Astrocyte (in vitro differentiated cells and primary cell): ENCODE measurements at regions not wholly inside any gene's neighbourhood (a gene's known extent, or its start where the extent isn't known, plus 50 kb on each side); places are given as distances from the start of the nearest gene placed in this dataset.

Experiments used
- DNase-seq: peaks from one replicate; pipeline ENCODE4 v3.0.0-alpha.2; 2010; ENCODE audit warnings: low read depth
- FAIRE-seq: peaks from 2 replicates; lab custom pipeline; 2011; peaks lifted over from hg19 to GRCh38; lab: Jason Lieb, UNC
- H2AFZ ChIP-seq: 2 replicates; pipeline ENCODE4 v1.6.0; 2012; ENCODE audit warnings: low read depth, low read length, inconsistent platforms
- H3K27ac ChIP-seq: 2 replicates; pipeline ENCODE4 v1.5.1; 2011; ENCODE audit warnings: low read depth, low read length, inconsistent platforms
- H3K27me3 ChIP-seq: 2 replicates; pipeline ENCODE4 v1.6.0; 2011; ENCODE audit warnings: low read length, inconsistent platforms; ENCODE audit not compliant: insufficient read depth
- H3K36me3 ChIP-seq: 2 replicates; pipeline ENCODE4 v1.5.1; 2011; ENCODE audit warnings: low read length, inconsistent platforms; ENCODE audit not compliant: insufficient read depth
- H3K4me1 ChIP-seq: 2 replicates; pipeline ENCODE4 v1.5.1; 2011; ENCODE audit warnings: low read length, inconsistent platforms; ENCODE audit not compliant: insufficient read depth
- H3K4me2 ChIP-seq: 2 replicates; pipeline ENCODE4 v1.6.0; 2012; ENCODE audit warnings: low read length, inconsistent platforms
- H3K4me3 ChIP-seq: 2 replicates; pipeline ENCODE4 v1.5.1; 2011; ENCODE audit warnings: low read depth, mild to moderate bottlenecking, low read length, inconsistent platforms; ENCODE audit not compliant: insufficient read depth
- H3K79me2 ChIP-seq: 2 replicates; pipeline ENCODE4 v1.6.0; 2012; ENCODE audit warnings: mild to moderate bottlenecking, low read length, inconsistent platforms; ENCODE audit not compliant: insufficient read depth
- H3K9ac ChIP-seq: 2 replicates; pipeline ENCODE4 v1.6.0; 2012; ENCODE audit warnings: mild to moderate bottlenecking, low read length, inconsistent platforms
- H3K9me3 ChIP-seq: 2 replicates; pipeline ENCODE4 v1.5.1; 2012; ENCODE audit warnings: low read depth, mild to moderate bottlenecking, low read length, inconsistent platforms; ENCODE audit not compliant: insufficient read depth
- H4K20me1 ChIP-seq: 2 replicates; pipeline ENCODE4 v1.6.0; 2012; ENCODE audit warnings: low read length, inconsistent platforms; ENCODE audit not compliant: insufficient read depth
- H3K27ac Mint-ChIP-seq: one replicate; pipeline ENCODE4 v1.8.0; 2021; ENCODE audit warnings: mild to moderate bottlenecking, mixed read lengths; ENCODE audit not compliant: unreplicated experiment
- H3K27me3 Mint-ChIP-seq: one replicate; pipeline ENCODE4 v1.8.0; 2021; ENCODE audit warnings: low read depth, mixed read lengths; ENCODE audit not compliant: unreplicated experiment
- H3K36me3 Mint-ChIP-seq: one replicate; pipeline ENCODE4 v1.8.0; 2021; ENCODE audit warnings: low read depth, mixed read lengths; ENCODE audit not compliant: unreplicated experiment
- H3K4me1 Mint-ChIP-seq: one replicate; pipeline ENCODE4 v1.8.0; 2021; ENCODE audit warnings: low read depth, mixed read lengths; ENCODE audit not compliant: unreplicated experiment
- H3K4me3 Mint-ChIP-seq: one replicate; pipeline ENCODE4 v1.8.0; 2021; ENCODE audit warnings: mild to moderate bottlenecking, moderate library complexity, mixed read lengths; ENCODE audit not compliant: unreplicated experiment
- H3K9me3 Mint-ChIP-seq: one replicate; pipeline ENCODE4 v1.8.0; 2021; ENCODE audit warnings: mild to moderate bottlenecking, mixed read lengths; ENCODE audit not compliant: unreplicated experiment
- EZH2 ChIP-seq: IDR thresholded peaks from 2 replicates; pipeline ENCODE4 v1.6.1; 2012; ENCODE audit warnings: mild to moderate bottlenecking, low read length, inconsistent platforms; ENCODE audit not compliant: insufficient read depth
- TF ChIP-seq, protein P1 (sequence below): IDR thresholded peaks from 2 replicates; pipeline ENCODE4 v1.5.1; 2011; ENCODE audit warnings: low read depth, mild to moderate bottlenecking, inconsistent platforms, low read length, moderate library complexity; ENCODE audit not compliant: insufficient read depth

GRCh38 chr9:116084497-116084896, 69.1 kb upstream of the PAPPA start:
- DNase-seq = no peak
- no peaks in the 10 kb centered on the region for H3K36me3 ChIP-seq
- Mint-ChIP-seq H3K27me3 (no peaks in the 10 kb centered on the region), H3K36me3 (no peaks in the 10 kb centered on the region), H3K27ac (no peak overlapping the region), H3K4me3 (no peak overlapping the region), H3K4me1 (peaks cover 8% of the 10 kb centered on the region), H3K9me3 (peaks cover 1% of the 10 kb centered on the region)
- FAIRE-seq = no peak
- peaks cover 5% of the 10 kb centered on the region for H3K4me1 ChIP-seq
- no peak overlapping the region for H3K4me3 ChIP-seq
- H4K20me1 ChIP-seq = no peaks in the 10 kb centered on the region
- no peak overlapping the region for H3K27ac ChIP-seq
- no peak overlapping the region for H3K4me2 ChIP-seq
- no peak overlapping the region for H3K9ac ChIP-seq
- peaks cover 4% of the 10 kb centered on the region for H3K27me3 ChIP-seq
- H3K9me3 ChIP-seq = no peaks in the 10 kb centered on the region
- no peak overlapping the region for H2AFZ ChIP-seq
- TF ChIP-seq EZH2 = no peak
- TF ChIP-seq, protein P1, sequence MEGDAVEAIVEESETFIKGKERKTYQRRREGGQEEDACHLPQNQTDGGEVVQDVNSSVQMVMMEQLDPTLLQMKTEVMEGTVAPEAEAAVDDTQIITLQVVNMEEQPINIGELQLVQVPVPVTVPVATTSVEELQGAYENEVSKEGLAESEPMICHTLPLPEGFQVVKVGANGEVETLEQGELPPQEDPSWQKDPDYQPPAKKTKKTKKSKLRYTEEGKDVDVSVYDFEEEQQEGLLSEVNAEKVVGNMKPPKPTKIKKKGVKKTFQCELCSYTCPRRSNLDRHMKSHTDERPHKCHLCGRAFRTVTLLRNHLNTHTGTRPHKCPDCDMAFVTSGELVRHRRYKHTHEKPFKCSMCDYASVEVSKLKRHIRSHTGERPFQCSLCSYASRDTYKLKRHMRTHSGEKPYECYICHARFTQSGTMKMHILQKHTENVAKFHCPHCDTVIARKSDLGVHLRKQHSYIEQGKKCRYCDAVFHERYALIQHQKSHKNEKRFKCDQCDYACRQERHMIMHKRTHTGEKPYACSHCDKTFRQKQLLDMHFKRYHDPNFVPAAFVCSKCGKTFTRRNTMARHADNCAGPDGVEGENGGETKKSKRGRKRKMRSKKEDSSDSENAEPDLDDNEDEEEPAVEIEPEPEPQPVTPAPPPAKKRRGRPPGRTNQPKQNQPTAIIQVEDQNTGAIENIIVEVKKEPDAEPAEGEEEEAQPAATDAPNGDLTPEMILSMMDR = no peak
- no peaks in the 10 kb centered on the region for H3K79me2 ChIP-seq

GRCh38 chr9:116087246-116087645, 66.3 kb upstream of the PAPPA start:
- Histone ChIP-seq H3K4me3 (no peak overlapping the region), H3K4me2 (no peak overlapping the region), H3K9ac (no peak overlapping the region), H3K27ac (peak overlapping the region; percentile 44), H4K20me1 (no peaks in the 10 kb centered on the region), H3K79me2 (no peaks in the 10 kb centered on the region), H2AFZ (no peak overlapping the region), H3K9me3 (no peaks in the 10 kb centered on the region), H3K4me1 (peaks cover 5% of the 10 kb centered on the region), H3K36me3 (no peaks in the 10 kb centered on the region), H3K27me3 (peaks cover 4% of the 10 kb centered on the region)
- no peaks in the 10 kb centered on the region for H3K36me3 Mint-ChIP-seq
- FAIRE-seq (no peak), DNase-seq (peak; percentile 90)
- H3K9me3 Mint-ChIP-seq = peaks cover 6% of the 10 kb centered on the region
- no peaks in the 10 kb centered on the region for H3K27me3 Mint-ChIP-seq
- no peak overlapping the region for H3K27ac Mint-ChIP-seq
- H3K4me1 Mint-ChIP-seq = peaks cover 8% of the 10 kb centered on the region
- no peak for TF ChIP-seq EZH2
- TF ChIP-seq, protein P1 = no peak
- H3K4me3 Mint-ChIP-seq = no peak overlapping the region

DNA sequence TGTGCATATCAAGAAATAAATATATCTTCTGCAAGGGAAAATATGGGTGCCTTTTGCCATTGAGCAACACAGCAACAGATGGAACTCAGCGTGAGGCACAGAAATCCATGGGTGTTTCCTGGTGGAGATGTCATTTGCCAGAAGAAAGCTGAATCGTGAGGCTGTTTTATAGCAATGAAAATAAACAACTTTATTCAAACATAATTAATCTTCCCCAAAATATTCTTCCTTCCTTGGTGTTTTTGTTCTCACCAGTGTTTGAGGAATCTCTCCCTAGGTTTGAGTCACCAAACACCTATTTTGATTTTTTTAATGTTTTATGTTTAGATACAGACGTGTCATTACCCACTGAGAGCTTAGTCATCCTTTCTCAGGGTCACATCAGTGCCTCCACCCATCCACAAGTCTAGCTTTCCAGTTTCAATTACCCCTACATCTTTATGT, 65.8 kb upstream of the PAPPA start:
- H3K27me3 Mint-ChIP-seq = no peaks in the 10 kb centered on the region
- no peak overlapping the region for H3K4me3 Mint-ChIP-seq
- no peak for TF ChIP-seq EZH2
- TF ChIP-seq, protein P1 = no peak
- Histone ChIP-seq H3K27me3 (peaks cover 4% of the 10 kb centered on the region), H3K9ac (no peak overlapping the region), H3K79me2 (no peaks in the 10 kb centered on the region), H3K4me3 (no peak overlapping the region), H3K36me3 (no peaks in the 10 kb centered on the region), H2AFZ (no peak overlapping the region), H4K20me1 (no peaks in the 10 kb centered on the region), H3K9me3 (no peaks in the 10 kb centered on the region), H3K27ac (peak overlapping the region; percentile 44), H3K4me2 (peak overlapping the region; percentile 19), H3K4me1 (peaks cover 5% of the 10 kb centered on the region)
- DNase-seq = peak; percentile 84
- H3K36me3 Mint-ChIP-seq = no peaks in the 10 kb centered on the region
- peaks cover 8% of the 10 kb centered on the region for H3K4me1 Mint-ChIP-seq
- peaks cover 6% of the 10 kb centered on the region for H3K9me3 Mint-ChIP-seq
- FAIRE-seq = peak; percentile 88
- H3K27ac Mint-ChIP-seq = peak overlapping the region; percentile 3
